ENCODE measurements at regions not wholly inside any gene's neighbourhood (a gene's known extent, or its start where the extent isn't known, plus 50 kb on each side); places are given as distances from the start of the nearest gene placed in this dataset.
"Not testable (repeated sequence)": the region's sequence is repeated elsewhere in the genome, so short reads cannot be mapped to it uniquely, and the experiment has no call there.

- no peak for DNase-seq (ENCODE audit: low spot score)
Observed at GRCh38 chr21:19510653-19511052, 1107.1 kb upstream of the TMPRSS15 start.

- no peak for DNase-seq (ENCODE audit: low spot score)
Observed at GRCh38 chr21:19522381-19522780, 1118.8 kb upstream of the TMPRSS15 start.

DNA sequence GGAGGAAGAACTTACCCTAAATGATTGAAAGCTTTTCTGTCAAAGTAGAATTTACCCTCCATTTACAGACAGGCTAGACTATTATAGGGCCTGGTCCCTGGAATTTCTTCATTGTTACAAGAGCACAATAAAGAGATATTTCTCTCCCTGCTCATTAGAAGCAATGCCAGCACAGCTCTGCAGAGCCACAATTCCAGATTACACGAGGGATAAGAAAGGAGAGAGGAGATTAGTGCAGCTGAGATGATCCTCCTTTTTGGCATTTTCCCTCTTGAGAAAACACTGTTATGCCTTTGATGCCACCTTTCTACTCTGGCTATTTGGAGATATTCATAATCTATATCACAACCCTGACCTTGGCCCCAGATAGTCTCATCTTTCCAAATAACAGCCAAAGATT lies 1119.5 kb upstream of the TMPRSS15 start:
- no peak for DNase-seq (ENCODE audit: low spot score)

DNA sequence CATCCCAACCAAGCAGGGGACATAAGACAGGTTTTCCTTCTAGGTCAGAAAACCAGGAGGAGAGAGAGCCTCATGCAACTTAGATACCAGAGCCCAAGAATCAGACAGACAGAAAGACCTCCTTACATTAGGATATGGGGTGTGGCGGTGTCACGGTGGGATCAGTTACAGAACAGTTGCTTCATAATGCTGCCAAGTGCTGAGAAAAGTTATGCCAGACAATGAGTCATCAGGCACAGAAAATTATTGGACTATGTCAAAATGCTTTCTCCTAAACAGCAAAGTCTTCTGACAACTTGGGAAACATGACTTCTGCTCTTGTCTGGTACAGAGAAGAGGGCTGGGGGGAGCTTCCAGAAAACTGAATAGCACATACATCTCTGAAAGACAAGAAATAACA lies 1120.2 kb upstream of the TMPRSS15 start:
- no peak for DNase-seq (ENCODE audit: low spot score)

DNA sequence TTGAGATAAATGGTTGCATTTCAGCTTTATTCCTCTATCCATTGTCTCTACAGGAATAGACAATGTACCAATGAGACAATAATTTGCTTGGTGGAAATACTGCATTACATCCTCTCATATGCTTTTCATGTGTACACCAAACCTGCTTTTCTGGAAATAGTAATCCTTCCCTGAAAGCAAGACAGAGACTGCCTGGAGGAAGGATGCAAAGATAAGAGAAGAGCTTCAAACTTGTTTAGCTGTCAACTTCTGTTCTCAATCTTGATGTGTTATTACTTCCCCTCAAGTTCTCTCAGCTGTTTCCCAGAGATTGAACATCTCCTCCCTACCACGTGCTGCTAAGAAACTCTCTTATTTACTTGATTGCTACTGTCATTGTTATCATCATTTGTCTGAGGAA lies 1125.4 kb upstream of the TMPRSS15 start:
- DNase-seq (ENCODE audit: low spot score), result no peak

DNA sequence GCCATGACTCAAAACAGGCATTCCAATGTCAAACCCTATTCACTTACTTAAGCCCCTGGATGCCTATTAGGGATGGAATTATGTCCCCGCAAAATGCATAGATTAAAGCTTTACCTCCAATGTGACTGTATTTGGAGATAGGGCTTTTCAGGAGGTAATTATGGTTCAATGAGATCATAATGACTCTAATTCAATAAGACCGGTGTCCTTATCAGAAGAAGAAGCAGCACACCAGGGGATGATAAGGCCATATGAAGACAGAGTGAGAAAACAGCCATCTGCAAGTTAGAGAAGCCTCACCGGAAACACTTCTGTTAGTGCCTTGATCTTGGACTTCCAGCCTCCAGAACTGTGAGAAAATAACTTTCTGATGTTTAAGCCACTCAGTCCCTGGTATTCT lies 1131.8 kb upstream of the TMPRSS15 start:
- no peak for DNase-seq (ENCODE audit: low spot score)

- no peak for DNase-seq (ENCODE audit: low spot score)
Observed at GRCh38 chr21:19537116-19537515, 1133.5 kb upstream of the TMPRSS15 start.

DNA sequence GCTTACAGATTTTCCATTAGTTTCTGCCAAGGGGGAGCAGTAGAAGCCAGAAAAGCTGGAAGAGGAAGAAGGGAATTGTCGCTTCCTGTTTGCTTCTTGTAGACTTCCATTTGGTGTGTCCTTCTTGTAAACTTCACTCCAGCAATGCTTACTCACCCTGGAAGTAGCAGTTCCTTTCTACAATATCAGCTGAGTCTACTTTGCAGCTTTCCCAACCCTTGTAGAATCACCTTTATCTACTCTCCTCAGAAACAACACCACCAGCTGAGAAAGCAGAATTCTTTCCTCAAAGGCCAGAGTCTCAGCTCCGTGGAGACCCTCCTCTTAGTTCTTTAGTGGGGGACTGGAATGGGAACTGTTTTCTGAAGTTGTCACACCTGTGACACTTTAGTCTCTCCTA lies 1136.7 kb upstream of the TMPRSS15 start:
- DNase-seq (ENCODE audit: low spot score), result no peak

- DNase-seq (ENCODE audit: low spot score), result no peak
Observed at GRCh38 chr21:19541602-19542001, 1138.0 kb upstream of the TMPRSS15 start.

DNA sequence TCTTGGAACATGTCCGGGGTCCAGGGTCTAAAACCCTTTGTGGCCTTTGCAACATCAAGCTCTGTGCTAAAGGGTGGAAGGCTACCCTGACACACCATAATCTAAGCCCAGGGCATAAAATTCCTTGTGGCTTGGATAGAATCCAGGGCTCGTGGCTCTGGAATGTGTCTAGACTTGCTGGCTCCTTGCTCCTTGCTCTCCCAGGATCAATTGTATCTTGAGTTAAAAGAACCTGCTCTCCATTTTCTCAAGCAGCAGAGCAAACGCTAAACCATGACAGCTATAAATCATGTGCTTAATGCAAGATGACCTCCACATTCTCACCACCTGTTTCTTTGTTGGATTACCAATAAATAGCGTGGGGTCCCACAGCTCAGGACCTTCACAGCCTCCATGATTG lies 1140.9 kb upstream of the TMPRSS15 start:
- not testable (repeated sequence) for DNase-seq (ENCODE audit: low spot score)

DNA sequence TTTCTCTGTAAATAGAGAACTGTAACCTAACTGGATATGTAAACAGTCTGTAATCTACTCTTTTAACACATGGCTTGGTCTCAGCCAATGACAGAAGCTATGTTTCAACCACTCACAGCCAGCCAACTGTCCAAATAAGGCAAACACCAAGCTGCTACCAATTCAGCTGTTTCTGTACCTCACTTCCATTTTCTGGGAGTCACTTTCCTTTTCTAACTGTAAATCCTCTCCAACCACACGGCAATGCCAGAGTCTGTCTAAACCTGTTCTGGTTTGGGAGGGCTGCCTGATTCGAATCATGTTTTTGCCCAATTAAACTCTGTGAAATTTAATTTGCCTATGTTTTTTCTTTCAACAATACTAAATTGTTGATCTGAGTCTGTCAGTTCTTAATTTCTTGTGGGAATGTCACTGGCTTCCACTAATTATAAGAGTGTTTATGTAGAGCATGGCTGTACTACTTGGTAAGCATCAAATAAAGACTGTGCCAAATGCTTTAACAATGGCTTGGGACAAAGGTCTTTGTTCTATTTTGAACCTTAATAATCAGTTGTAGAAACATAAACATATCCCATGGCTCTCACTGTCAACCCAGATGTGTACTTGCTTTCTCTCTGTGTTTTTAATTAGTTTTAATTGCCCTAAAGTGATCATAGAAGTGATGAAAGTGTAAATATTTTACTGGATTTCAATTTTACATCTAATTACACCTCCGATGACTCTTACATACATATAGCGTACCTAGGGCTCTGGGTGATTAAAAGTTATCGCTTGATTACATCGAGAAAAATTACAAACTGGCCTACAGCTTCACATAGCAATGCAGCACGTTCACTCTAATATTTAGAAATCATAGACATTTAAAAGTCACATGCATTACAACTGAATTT lies 1144.6 kb upstream of the TMPRSS15 start:
- DNase-seq (ENCODE audit: low spot score), result no peak

GRCh38 chr21:19553919-19554615 lies 1150.5 kb upstream of the TMPRSS15 start:
- no peak for DNase-seq (ENCODE audit: low spot score)

- DNase-seq (ENCODE audit: low spot score), result no peak
Observed at GRCh38 chr21:19557046-19557445, 1153.5 kb upstream of the TMPRSS15 start.

DNA sequence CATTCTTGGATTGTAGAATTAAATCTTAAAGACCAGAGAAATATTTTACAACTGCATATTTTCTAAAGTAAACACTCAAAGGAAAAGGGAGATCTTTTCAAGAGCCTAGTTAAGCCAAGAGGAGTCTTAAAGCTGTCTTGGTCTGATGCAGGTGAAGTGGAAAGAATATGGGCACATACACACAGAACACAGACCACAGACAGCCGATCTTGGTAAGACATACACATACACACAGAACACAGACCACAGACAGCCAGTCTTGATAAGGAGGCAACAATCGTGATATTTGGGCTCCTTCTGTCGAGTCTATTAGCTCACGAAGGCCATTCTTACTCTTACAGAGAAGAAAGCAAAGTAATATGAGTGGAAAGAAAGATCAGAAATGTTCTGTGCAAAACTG lies 1153.9 kb upstream of the TMPRSS15 start:
- DNase-seq (ENCODE audit: low spot score), result no peak

DNA sequence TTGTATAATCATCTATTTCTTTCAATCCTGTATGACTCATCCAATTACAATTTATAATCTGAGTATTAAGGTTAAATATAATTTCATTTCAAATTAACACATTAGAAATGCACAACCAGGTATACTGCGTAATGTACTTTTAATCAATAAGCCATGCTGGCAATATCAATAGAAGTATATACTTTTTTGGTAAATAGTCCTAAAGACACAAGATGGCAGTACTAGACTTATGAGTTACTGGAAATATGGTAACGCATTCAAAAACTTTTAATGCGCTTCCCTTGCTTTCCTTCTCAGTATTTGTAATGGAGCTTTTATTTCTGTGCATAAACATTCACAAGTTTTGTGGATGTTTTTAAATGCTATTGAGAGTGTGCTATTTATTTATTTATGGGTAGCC lies 1162.0 kb upstream of the TMPRSS15 start:
- no peak for DNase-seq (ENCODE audit: low spot score)

GRCh38 chr21:19566975-19567374 lies 1163.4 kb upstream of the TMPRSS15 start:
- DNase-seq (ENCODE audit: low spot score), result no peak

DNA sequence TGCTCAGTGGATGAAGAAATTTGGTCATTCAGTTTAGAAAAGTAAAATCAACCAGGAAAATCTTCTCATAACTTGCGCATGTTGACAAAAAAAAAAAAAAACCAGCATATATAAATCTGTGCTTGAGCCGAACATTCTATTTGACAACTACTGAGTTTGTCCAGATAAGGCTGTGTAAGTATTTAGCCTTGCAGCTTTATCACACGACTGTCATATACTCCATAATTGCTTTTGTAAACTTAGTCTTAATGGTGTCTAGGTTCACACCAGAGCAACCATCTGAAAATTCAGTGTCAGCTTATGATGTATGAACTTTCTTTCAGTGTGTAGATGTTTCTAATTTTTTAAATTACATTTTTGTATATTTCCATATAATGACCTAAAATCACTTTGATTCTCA lies 1173.8 kb upstream of the TMPRSS15 start:
- no peak for DNase-seq (ENCODE audit: low spot score)

- DNase-seq (ENCODE audit: low spot score), result no peak
Observed at GRCh38 chr21:19590044-19590443, 1186.5 kb upstream of the TMPRSS15 start.

DNA sequence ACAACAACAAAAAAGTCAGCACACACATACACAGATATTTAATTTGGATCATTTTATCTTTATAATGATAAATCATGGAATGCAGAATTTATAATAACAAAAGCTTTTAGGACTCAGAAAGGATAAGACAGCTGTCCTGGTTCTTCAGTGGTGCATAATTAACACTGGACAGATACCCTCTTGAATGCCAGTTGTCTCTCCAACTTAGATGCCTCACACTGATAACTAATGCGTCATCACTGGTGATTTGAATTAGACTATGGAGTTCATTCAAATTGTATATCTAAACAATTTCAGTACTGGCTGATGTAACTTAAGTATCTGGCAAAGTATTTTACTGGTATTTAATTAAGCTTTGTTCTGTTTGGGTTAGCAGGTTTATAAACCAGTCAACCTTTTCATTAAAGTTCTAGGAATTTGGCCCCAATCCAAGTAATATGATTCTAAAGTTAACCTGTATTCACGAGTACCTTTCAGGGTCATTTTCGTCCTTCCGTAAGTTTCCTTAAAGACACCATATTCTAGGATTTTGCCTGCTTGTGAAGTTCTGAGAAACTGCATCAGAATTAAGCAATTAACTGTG lies 1199.5 kb upstream of the TMPRSS15 start:
- DNase-seq (ENCODE audit: low spot score), result no peak

DNA sequence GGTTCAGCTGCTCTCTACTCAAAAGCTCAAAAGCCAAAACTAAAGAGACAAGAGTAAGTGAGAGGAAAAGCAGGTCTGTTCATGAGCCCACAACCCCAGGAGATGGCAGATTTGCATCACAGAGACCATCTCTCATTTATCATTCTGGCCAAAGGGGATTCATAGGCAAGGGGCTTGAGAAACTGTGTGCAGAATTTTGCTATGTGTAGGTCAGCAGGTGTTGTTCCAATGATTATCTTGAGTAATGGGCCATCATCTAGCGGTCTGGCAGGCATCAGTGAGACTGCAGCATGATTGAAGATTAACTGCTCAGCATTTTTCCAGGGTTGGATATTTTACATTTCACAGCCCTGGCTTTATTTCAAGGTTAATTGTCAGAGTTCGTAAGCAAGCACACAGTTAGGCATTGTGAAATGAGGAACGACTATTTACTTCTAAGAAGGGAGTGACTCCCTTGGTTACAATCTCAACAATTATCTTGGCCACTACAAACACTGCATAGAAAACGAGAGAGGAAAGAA lies 1204.6 kb upstream of the TMPRSS15 start:
- no peak for DNase-seq (ENCODE audit: low spot score)

- no peak for DNase-seq (ENCODE audit: low spot score)
Observed at GRCh38 chr21:19609611-19610010, 1206.0 kb upstream of the TMPRSS15 start.

GRCh38 chr21:19621837-19622496 lies 1218.4 kb upstream of the TMPRSS15 start:
- DNase-seq (ENCODE audit: low spot score), result no peak

All from AG08396 (cell line).